GM06990 (cell line): ENCODE measurements at regions not wholly inside any gene's neighbourhood (a gene's known extent, or its start where the extent isn't known, plus 50 kb on each side); places are given as distances from the start of the nearest gene placed in this dataset.

ENCODE experiments used
- DNase-seq: peaks from one replicate; pipeline ENCODE4 v3.0.0-alpha.2; 2011; ENCODE audit not compliant: insufficient read length; ENCODE audit errors: extremely low read depth
- H3K27me3 ChIP-seq: replicated peaks from 2 replicates; pipeline ENCODE4 v1.6.0; 2011; ENCODE audit warnings: low read length; ENCODE audit not compliant: control insufficient read depth, insufficient read depth
- H3K36me3 ChIP-seq: 2 replicates; pipeline ENCODE4 v1.5.1; 2011; ENCODE audit warnings: low read length; ENCODE audit not compliant: control insufficient read depth, insufficient read depth
- H3K4me3 ChIP-seq: replicated peaks from 2 replicates; pipeline ENCODE4 v1.5.1; 2011; ENCODE audit warnings: low read depth, mild to moderate bottlenecking, control low read depth, low read length
- CTCF ChIP-seq: IDR thresholded peaks from 2 replicates; pipeline ENCODE4 v1.5.1; 2011; ENCODE audit warnings: low read length, control low read depth, mild to moderate bottlenecking, inconsistent platforms; ENCODE audit not compliant: insufficient read depth, poor library complexity, severe bottlenecking

- no peak overlapping the region for H3K4me3 ChIP-seq
- no peaks in the 10 kb centered on the region for H3K36me3 ChIP-seq
- H3K27me3 ChIP-seq = no peaks in the 10 kb centered on the region
- no peak for DNase-seq
- TF ChIP-seq CTCF = no peak
These were observed 107.3 kb upstream of the PALMD start for GRCh38 chr1:99538618-99538956.

- no peaks in the 10 kb centered on the region for H3K36me3 ChIP-seq
- TF ChIP-seq CTCF = no peak
- H3K4me3 ChIP-seq = no peak overlapping the region
- no peak for DNase-seq
- no peaks in the 10 kb centered on the region for H3K27me3 ChIP-seq
These were observed 106.8 kb upstream of the PALMD start for GRCh38 chr1:99539131-99539530.

GRCh38 chr1:99540744-99541143 is 105.2 kb upstream of the PALMD start:
- Histone ChIP-seq H3K4me3 (no peak overlapping the region), H3K27me3 (no peaks in the 10 kb centered on the region), H3K36me3 (no peaks in the 10 kb centered on the region)
- TF ChIP-seq CTCF = no peak
- DNase-seq = no peak

GRCh38 chr1:99544328-99544727 is 101.6 kb upstream of the PALMD start:
- Histone ChIP-seq H3K36me3 (no peaks in the 10 kb centered on the region), H3K27me3 (no peaks in the 10 kb centered on the region), H3K4me3 (no peak overlapping the region)
- TF ChIP-seq CTCF = no peak
- no peak for DNase-seq

- DNase-seq = no peak
- H3K27me3 ChIP-seq = no peaks in the 10 kb centered on the region
- no peak for TF ChIP-seq CTCF
- no peaks in the 10 kb centered on the region for H3K36me3 ChIP-seq
- no peak overlapping the region for H3K4me3 ChIP-seq
These were observed 99.2 kb upstream of the PALMD start for GRCh38 chr1:99546432-99547416.
